A549 (cell line): ENCODE measurements at regions not wholly inside any gene's neighbourhood (a gene's known extent, or its start where the extent isn't known, plus 50 kb on each side); places are given as distances from the start of the nearest gene placed in this dataset.

ENCODE experiments used
- CEBPB ChIP-seq, 2 experiments: fragments of >200 bp in 1 of 2; sonication (Bioruptor Twin) in 1 of 2; formaldehyde crosslinking in 1 of 2; IDR thresholded peaks; 2 replicates each; pipeline ENCODE4 v1.6.1; 2012 to 2016
- JUN ChIP-seq, 2 experiments: fragments of >200 bp; sonication (Bioruptor Twin); formaldehyde crosslinking; IDR thresholded peaks; 2 replicates in 1 of 2; 3 replicates in 1 of 2; pipeline ENCODE4 v1.6.1; 2016 to 2017
- POLR2A ChIP-seq: IDR thresholded peaks from 2 replicates; pipeline ENCODE4 v1.6.1; 2012; ENCODE audit warnings: mild to moderate bottlenecking, low read length
- TF ChIP-seq, protein P1 (sequence below): fragments of >200 bp; sonication (Bioruptor Twin); formaldehyde crosslinking; IDR thresholded peaks from 3 replicates; pipeline ENCODE4 v1.5.1; 2016

DNA sequence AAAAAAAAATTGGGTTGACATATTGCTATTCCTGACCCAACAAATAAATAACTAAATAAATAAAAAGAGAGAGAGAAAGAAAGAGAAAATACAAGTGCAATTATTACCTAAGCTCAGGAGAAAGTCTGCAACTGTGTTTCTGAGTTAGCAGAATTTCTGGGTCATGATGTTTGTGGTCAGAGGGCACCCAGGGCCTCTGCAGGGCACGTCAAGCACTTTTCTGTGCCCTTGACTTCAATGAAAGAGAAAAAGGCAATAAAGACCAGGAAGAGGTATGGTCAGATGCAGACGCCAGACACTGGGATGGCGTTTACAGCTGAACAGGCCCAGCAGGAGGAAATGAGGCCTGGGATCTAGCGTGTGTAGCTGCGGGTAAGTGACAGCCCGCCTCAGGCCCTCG is 160.9 kb upstream of the GDF10 start:
- TF ChIP-seq JUN (IDR thresholded peaks at IDR 0.05) (no peak), POLR2A (no peak), CEBPB (IDR thresholded peaks at IDR 0.05) (no peak)
- TF ChIP-seq, protein P1, sequence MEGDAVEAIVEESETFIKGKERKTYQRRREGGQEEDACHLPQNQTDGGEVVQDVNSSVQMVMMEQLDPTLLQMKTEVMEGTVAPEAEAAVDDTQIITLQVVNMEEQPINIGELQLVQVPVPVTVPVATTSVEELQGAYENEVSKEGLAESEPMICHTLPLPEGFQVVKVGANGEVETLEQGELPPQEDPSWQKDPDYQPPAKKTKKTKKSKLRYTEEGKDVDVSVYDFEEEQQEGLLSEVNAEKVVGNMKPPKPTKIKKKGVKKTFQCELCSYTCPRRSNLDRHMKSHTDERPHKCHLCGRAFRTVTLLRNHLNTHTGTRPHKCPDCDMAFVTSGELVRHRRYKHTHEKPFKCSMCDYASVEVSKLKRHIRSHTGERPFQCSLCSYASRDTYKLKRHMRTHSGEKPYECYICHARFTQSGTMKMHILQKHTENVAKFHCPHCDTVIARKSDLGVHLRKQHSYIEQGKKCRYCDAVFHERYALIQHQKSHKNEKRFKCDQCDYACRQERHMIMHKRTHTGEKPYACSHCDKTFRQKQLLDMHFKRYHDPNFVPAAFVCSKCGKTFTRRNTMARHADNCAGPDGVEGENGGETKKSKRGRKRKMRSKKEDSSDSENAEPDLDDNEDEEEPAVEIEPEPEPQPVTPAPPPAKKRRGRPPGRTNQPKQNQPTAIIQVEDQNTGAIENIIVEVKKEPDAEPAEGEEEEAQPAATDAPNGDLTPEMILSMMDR, result no peak
